ENCODE measurements at regions not wholly inside any gene's neighbourhood (a gene's known extent, or its start where the extent isn't known, plus 50 kb on each side); places are given as distances from the start of the nearest gene placed in this dataset.

DNA sequence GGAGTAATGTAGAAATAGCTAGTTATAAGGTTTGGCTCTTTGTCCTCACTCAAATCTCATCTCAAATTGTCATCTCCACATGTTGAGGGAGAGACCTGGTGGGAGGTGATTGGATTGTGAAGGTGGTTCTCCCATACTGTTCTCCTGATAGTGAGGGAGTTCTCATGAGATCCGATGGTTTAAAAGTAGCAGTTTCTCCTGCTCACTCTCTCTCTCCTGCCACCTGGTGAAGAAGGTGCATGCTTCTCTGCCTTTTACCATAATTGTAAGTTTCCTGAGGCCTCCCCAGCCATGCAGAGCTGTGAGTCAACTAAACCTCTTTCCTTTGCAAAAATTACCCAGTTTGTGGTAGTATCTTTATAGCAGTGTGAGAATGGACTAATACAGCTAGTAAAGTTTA lies 849.4 kb downstream of the DACH1 start:
- TF ChIP-seq FOS (IDR thresholded peaks at IDR 0.05; ENCODE audit: borderline replicate concordance, insufficient read depth, low read length) (no peak), POLR2A (IDR thresholded peaks at IDR 0.05; ENCODE audit: low read depth, low read length) (no peak), EZH2 (IDR thresholded peaks at IDR 0.05; ENCODE audit: borderline replicate concordance, low read depth, low read length, severe bottlenecking) (no peak), POLR2AphosphoS5 (IDR thresholded peaks at IDR 0.05; ENCODE audit: insufficient read depth, low read depth, low read length) (no peak)
- TF ChIP-seq, protein P1, sequence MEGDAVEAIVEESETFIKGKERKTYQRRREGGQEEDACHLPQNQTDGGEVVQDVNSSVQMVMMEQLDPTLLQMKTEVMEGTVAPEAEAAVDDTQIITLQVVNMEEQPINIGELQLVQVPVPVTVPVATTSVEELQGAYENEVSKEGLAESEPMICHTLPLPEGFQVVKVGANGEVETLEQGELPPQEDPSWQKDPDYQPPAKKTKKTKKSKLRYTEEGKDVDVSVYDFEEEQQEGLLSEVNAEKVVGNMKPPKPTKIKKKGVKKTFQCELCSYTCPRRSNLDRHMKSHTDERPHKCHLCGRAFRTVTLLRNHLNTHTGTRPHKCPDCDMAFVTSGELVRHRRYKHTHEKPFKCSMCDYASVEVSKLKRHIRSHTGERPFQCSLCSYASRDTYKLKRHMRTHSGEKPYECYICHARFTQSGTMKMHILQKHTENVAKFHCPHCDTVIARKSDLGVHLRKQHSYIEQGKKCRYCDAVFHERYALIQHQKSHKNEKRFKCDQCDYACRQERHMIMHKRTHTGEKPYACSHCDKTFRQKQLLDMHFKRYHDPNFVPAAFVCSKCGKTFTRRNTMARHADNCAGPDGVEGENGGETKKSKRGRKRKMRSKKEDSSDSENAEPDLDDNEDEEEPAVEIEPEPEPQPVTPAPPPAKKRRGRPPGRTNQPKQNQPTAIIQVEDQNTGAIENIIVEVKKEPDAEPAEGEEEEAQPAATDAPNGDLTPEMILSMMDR (IDR thresholded peaks at IDR 0.05; ENCODE audit: extremely low read depth in 1 of 2, insufficient read depth in 1 of 2, low read depth in 1 of 2, low read length in 2 of 2) = no peak
